Smooth muscle cell (in vitro differentiated cells): ENCODE measurements at regions not wholly inside any gene's neighbourhood (a gene's known extent, or its start where the extent isn't known, plus 50 kb on each side); places are given as distances from the start of the nearest gene placed in this dataset.

Source experiments
- DNase-seq: peaks from one replicate; lab custom pipeline; 2025; ENCODE audit not compliant: unreplicated experiment; lab: John Stamatoyannopoulos, UW
- H2AFZ ChIP-seq: fragments of 200-600 bp; sonication (generic); 2 replicates; pipeline ENCODE4 v1.6.0; 2016; ENCODE audit warnings: antibody characterized with exemption, low read depth, mild to moderate bottlenecking
- H3F3A ChIP-seq: fragments of 200-600 bp; sonication (generic); 2 replicates; pipeline ENCODE4 v1.6.0; 2017; ENCODE audit warnings: antibody characterized with exemption, low read depth
- H3K27ac ChIP-seq: fragments of 200-600 bp; sonication (generic); 2 replicates; pipeline ENCODE4 v1.5.1; 2016; ENCODE audit warnings: low read depth, mild to moderate bottlenecking
- H3K27me3 ChIP-seq: fragments of 200-600 bp; sonication (generic); 2 replicates; pipeline ENCODE4 v1.6.1; 2016; ENCODE audit warnings: low read depth, mild to moderate bottlenecking
- H3K36me3 ChIP-seq: fragments of 200-600 bp; sonication (generic); 2 replicates; pipeline ENCODE4 v1.5.1; 2016; ENCODE audit warnings: low read depth
- H3K4me1 ChIP-seq: fragments of 200-600 bp; sonication (generic); 2 replicates; pipeline ENCODE4 v1.5.1; 2016; ENCODE audit warnings: low read depth
- H3K4me2 ChIP-seq: fragments of 200-600 bp; sonication (generic); 2 replicates; pipeline ENCODE4 v1.6.0; 2016; ENCODE audit warnings: mild to moderate bottlenecking
- H3K4me3 ChIP-seq: fragments of 200-600 bp; sonication (generic); 2 replicates; pipeline ENCODE4 v1.5.1; 2016; ENCODE audit warnings: mild to moderate bottlenecking
- H3K79me2 ChIP-seq: fragments of 200-600 bp; sonication (generic); 2 replicates; pipeline ENCODE4 v1.6.0; 2016; ENCODE audit warnings: low read depth, mild to moderate bottlenecking
- H3K9ac ChIP-seq: fragments of 200-600 bp; sonication (generic); 2 replicates; pipeline ENCODE4 v1.6.0; 2016; ENCODE audit warnings: low read depth
- H3K9me3 ChIP-seq: fragments of 200-600 bp; sonication (generic); replicated peaks from 2 replicates; pipeline ENCODE4 v1.5.1; 2016; ENCODE audit warnings: low read depth
- H4K20me1 ChIP-seq: fragments of 200-600 bp; sonication (generic); 2 replicates; pipeline ENCODE4 v1.6.0; 2016; ENCODE audit warnings: low read depth
- WGBS: methylation state at CpG from one replicate; pipeline ENCODE4 v1.1.7; 2016; ENCODE audit warnings: low lambda C conversion rate; 5-methylcytosine and 5-hydroxymethylcytosine counted together
- TF ChIP-seq, protein P1 (sequence below): fragments of 200-600 bp; sonication (generic); IDR thresholded peaks from 2 replicates; pipeline ENCODE4 v1.5.1; 2017; ENCODE audit warnings: borderline replicate concordance, mild to moderate bottlenecking, antibody characterized with exemption; ENCODE audit not compliant: insufficient read depth, poor library complexity, severe bottlenecking

DNA sequence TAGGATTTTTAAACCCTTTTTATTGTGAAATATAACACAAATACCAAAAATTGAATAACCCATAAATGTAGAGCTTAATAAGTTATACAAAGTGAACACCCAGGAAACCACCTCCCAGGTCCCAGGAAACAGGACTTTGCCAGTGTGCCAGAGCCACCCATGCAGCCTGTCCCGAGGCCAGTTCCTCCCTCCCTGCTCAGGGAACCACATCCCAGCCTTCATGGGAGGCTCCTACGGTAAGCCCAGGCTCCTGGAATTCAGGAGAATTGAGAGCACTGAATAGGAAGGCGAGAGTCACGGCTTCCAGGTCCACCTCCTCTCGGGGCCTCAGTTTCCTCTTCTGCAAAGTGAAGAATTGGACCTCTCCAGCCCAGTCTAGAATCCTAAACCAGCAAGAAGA lies 178.2 kb downstream of the TMEM132E start:
- H3K4me1 ChIP-seq, result peaks cover 9% of the 10 kb centered on the region
- no peak overlapping the region for H3K4me2 ChIP-seq
- no peak overlapping the region for H2AFZ ChIP-seq
- H3K4me3 ChIP-seq, result no peak overlapping the region
- H3K9ac ChIP-seq, result no peak overlapping the region
- TF ChIP-seq, protein P1, sequence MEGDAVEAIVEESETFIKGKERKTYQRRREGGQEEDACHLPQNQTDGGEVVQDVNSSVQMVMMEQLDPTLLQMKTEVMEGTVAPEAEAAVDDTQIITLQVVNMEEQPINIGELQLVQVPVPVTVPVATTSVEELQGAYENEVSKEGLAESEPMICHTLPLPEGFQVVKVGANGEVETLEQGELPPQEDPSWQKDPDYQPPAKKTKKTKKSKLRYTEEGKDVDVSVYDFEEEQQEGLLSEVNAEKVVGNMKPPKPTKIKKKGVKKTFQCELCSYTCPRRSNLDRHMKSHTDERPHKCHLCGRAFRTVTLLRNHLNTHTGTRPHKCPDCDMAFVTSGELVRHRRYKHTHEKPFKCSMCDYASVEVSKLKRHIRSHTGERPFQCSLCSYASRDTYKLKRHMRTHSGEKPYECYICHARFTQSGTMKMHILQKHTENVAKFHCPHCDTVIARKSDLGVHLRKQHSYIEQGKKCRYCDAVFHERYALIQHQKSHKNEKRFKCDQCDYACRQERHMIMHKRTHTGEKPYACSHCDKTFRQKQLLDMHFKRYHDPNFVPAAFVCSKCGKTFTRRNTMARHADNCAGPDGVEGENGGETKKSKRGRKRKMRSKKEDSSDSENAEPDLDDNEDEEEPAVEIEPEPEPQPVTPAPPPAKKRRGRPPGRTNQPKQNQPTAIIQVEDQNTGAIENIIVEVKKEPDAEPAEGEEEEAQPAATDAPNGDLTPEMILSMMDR, result no peak
- no peaks in the 10 kb centered on the region for H4K20me1 ChIP-seq
- WGBS, result 92% methylated on average over 5 of the region's 5 CpGs
- peaks cover 20% of the 10 kb centered on the region for H3K27me3 ChIP-seq
- H3K79me2 ChIP-seq, result no peaks in the 10 kb centered on the region
- no peaks in the 10 kb centered on the region for H3K36me3 ChIP-seq
- no peak for DNase-seq
- H3K9me3 ChIP-seq, result no peaks in the 10 kb centered on the region
- H3F3A ChIP-seq, result no peaks in the 10 kb centered on the region
- no peak overlapping the region for H3K27ac ChIP-seq

DNA sequence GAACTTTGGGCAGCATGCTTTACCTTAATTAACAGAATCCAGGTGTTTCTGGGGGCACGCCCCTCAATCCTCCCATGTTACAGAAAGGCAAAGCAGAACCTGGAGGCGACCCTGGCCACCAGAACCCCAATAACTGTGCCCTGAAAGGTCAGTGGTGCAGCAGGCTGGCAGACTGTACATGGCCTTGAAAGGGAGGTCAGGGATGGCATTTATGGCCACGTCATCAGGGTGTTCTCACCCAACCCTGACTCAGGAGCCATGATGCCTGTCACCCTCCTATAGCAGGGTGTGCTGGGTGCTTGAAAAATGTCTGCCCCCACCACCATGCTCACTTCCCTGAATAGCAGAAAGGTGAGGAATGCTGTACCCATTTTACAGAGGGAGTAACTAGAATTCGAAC lies 177.7 kb downstream of the TMEM132E start:
- DNase-seq, result no peak
- no peak overlapping the region for H3K27ac ChIP-seq
- no peak overlapping the region for H2AFZ ChIP-seq
- H4K20me1 ChIP-seq, result no peaks in the 10 kb centered on the region
- peaks cover 9% of the 10 kb centered on the region for H3K4me1 ChIP-seq
- no peak overlapping the region for H3K4me3 ChIP-seq
- no peaks in the 10 kb centered on the region for H3F3A ChIP-seq
- no peaks in the 10 kb centered on the region for H3K79me2 ChIP-seq
- TF ChIP-seq, protein P1, result no peak
- peaks cover 20% of the 10 kb centered on the region for H3K27me3 ChIP-seq
- no peaks in the 10 kb centered on the region for H3K9me3 ChIP-seq
- WGBS, result 89% methylated on average over 4 of the region's 4 CpGs
- H3K9ac ChIP-seq, result no peak overlapping the region
- no peak overlapping the region for H3K4me2 ChIP-seq
- no peaks in the 10 kb centered on the region for H3K36me3 ChIP-seq

DNA sequence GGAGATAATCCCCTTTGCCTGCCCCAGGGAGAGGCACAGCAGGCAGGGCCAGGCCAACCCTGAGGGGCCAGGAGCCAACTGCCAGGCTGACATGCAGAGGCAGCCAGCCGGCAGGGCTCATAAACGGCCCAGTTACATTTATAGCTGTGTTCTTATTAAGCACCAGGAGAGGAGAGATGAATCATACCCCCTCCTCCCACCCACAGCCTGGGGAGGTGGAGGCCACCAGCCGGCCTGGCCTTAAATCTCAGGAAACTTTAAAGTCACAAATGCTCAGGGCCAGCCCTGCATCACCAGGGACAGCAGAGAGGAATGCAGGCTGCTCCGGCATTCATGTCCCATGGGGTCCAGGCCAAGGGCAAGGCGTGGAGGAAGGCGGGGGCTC lies 177.2 kb downstream of the TMEM132E start:
- H3K27me3 ChIP-seq, result peaks cover 20% of the 10 kb centered on the region
- H3K4me2 ChIP-seq, result peak overlapping the region; percentile 44
- H3K79me2 ChIP-seq, result no peaks in the 10 kb centered on the region
- peaks cover 9% of the 10 kb centered on the region for H3K4me1 ChIP-seq
- no peak overlapping the region for H2AFZ ChIP-seq
- TF ChIP-seq, protein P1, result no peak
- DNase-seq, result peak; percentile 24
- no peak overlapping the region for H3K9ac ChIP-seq
- 24% methylated on average over 6 of the region's 6 CpGs for WGBS
- no peaks in the 10 kb centered on the region for H4K20me1 ChIP-seq
- no peak overlapping the region for H3K27ac ChIP-seq
- H3K4me3 ChIP-seq, result no peak overlapping the region
- H3K9me3 ChIP-seq, result no peaks in the 10 kb centered on the region
- no peaks in the 10 kb centered on the region for H3K36me3 ChIP-seq
- H3F3A ChIP-seq, result no peaks in the 10 kb centered on the region

DNA sequence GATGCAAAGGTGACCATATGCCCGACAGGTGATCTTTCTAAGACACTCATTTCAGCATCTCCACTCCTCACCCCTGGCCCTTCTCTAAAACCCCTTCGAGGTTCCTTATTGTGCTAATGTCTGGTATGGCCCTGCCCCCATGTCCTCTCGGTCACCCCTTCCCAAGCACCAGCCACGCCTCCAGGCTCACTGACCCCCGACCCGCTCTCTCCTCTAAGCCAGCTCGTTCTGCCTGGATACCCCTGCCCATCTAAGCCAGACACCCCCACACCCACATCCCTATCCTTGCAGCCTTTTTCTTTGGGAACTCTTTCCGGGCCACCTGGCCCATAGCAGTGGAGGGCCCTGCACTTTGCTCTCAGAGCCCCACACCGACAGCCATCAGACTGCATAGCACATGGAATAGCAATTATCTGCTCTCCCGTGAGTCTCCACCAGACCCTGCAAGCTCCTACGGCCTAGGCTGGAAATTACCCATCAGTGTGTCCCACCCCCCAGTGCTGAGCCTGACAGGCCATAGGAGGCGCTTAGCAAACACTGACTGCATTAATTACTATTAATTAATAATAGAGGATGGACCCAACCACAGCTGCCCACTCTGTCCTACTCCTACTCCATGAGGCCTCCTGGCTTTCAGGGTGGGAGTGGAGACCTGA lies 176.7 kb downstream of the TMEM132E start:
- no peak overlapping the region for H3K27ac ChIP-seq

More for the DNA sequence above, 176.7 kb downstream of the TMEM132E start:
- no peak for DNase-seq
- no peaks in the 10 kb centered on the region for H3K9me3 ChIP-seq
- H3K4me3 ChIP-seq, result no peak overlapping the region
- H3K36me3 ChIP-seq, result no peaks in the 10 kb centered on the region
- peaks cover 9% of the 10 kb centered on the region for H3K4me1 ChIP-seq
- no peaks in the 10 kb centered on the region for H4K20me1 ChIP-seq
- no peaks in the 10 kb centered on the region for H3F3A ChIP-seq
- no peaks in the 10 kb centered on the region for H3K79me2 ChIP-seq
- H3K27me3 ChIP-seq, result peaks cover 18% of the 10 kb centered on the region
- TF ChIP-seq, protein P1, result no peak
- WGBS, result 80% methylated on average over 12 of the region's 12 CpGs
- H3K9ac ChIP-seq, result no peak overlapping the region
- H3K4me2 ChIP-seq, result peak overlapping the region; percentile 44
- no peak overlapping the region for H2AFZ ChIP-seq
